Adrenal gland (tissue), 5 donors: ENCODE measurements at regions not wholly inside any gene's neighbourhood (a gene's known extent, or its start where the extent isn't known, plus 50 kb on each side); places are given as distances from the start of the nearest gene placed in this dataset.

Experiments used
- POLR2A ChIP-seq, 2 donors: fragments of 450-650 bp; IDR thresholded peaks; one replicate each; pipeline ENCODE4 v1.6.1; 2017; ENCODE audit warnings: antibody characterized with exemption in 2 of 2, mild to moderate bottlenecking in 2 of 2, moderate library complexity in 1 of 2
- TF ChIP-seq, protein P1 (sequence below), 6 experiments: fragments of 450-650 bp in 4 of 6; fragments of 200-600 bp in 2 of 6; sonication (generic) in 1 of 6; IDR thresholded peaks; 1 replicate in 5 of 6; 2 replicates in 1 of 6; pipeline versions ENCODE4 v1.5.1 to v1.8.0; 2016 to 2021; ENCODE audit warnings: antibody characterized with exemption in 6 of 6, mild to moderate bottlenecking in 2 of 6, moderate library complexity in 1 of 6
- donor health status: DM: no; HTN: no; CAD: no.

DNA sequence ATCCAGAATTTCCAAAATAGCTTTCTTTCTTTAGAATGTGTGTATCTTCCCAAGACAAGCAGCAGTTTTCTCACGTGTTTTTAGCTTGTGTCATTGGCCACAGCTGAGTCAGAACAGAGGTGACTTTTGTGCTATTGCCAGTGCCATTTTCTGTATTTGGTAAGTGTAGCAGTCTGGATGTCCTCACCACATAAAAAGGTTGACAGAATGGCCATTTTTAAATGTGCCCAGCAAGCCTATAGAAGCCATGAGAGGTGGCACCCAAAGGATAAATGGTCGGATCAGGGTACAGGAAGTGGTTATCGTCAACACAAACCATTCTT lies 269.5 kb upstream of the HSF2 start:
- TF ChIP-seq, protein P1, sequence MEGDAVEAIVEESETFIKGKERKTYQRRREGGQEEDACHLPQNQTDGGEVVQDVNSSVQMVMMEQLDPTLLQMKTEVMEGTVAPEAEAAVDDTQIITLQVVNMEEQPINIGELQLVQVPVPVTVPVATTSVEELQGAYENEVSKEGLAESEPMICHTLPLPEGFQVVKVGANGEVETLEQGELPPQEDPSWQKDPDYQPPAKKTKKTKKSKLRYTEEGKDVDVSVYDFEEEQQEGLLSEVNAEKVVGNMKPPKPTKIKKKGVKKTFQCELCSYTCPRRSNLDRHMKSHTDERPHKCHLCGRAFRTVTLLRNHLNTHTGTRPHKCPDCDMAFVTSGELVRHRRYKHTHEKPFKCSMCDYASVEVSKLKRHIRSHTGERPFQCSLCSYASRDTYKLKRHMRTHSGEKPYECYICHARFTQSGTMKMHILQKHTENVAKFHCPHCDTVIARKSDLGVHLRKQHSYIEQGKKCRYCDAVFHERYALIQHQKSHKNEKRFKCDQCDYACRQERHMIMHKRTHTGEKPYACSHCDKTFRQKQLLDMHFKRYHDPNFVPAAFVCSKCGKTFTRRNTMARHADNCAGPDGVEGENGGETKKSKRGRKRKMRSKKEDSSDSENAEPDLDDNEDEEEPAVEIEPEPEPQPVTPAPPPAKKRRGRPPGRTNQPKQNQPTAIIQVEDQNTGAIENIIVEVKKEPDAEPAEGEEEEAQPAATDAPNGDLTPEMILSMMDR (IDR thresholded peaks at IDR 0.05): no peak
- TF ChIP-seq POLR2A (IDR thresholded peaks at IDR 0.05): no peak
